GM23338 (cell line): ENCODE measurements at regions not wholly inside any gene's neighbourhood (a gene's known extent, or its start where the extent isn't known, plus 50 kb on each side); places are given as distances from the start of the nearest gene placed in this dataset.

Source experiments
- ATAC-seq: fragments of 200-7000 bp; cut with Tn5 transposase; 3 replicates; pipeline ENCODE4 v1.9.1; 2020
- DNase-seq: peaks from one replicate; pipeline ENCODE4 v3.0.0-alpha.2; 2015; ENCODE audit warnings: low spot score
- H2AFZ ChIP-seq: fragments of 200-600 bp; sonication (generic); 2 replicates; pipeline ENCODE4 v1.8.0; 2016; ENCODE audit warnings: antibody characterized with exemption, mild to moderate bottlenecking, moderate library complexity
- H3F3A ChIP-seq: fragments of 200-600 bp; sonication (generic); replicated peaks from 2 replicates; pipeline ENCODE4 v1.8.0; 2017; ENCODE audit warnings: antibody characterized with exemption, mixed run types, low read depth
- H3K27ac ChIP-seq: fragments of 200-600 bp; sonication (generic); 2 replicates; pipeline ENCODE4 v1.6.1; 2016; ENCODE audit warnings: low read depth
- H3K27me3 ChIP-seq: fragments of 200-600 bp; sonication (generic); 2 replicates; pipeline ENCODE4 v1.8.0; 2016; ENCODE audit warnings: mild to moderate bottlenecking, mixed run types, moderate library complexity; ENCODE audit not compliant: insufficient read depth
- H3K36me3 ChIP-seq: fragments of 200-600 bp; sonication (generic); 2 replicates; pipeline ENCODE4 v1.8.0; 2016; ENCODE audit warnings: mild to moderate bottlenecking; ENCODE audit not compliant: insufficient read depth
- H3K4me1 ChIP-seq: fragments of 200-600 bp; sonication (generic); 2 replicates; pipeline ENCODE4 v1.8.0; 2016; ENCODE audit warnings: mild to moderate bottlenecking, moderate library complexity; ENCODE audit not compliant: insufficient read depth
- H3K4me2 ChIP-seq: fragments of 200-600 bp; sonication (generic); 2 replicates; pipeline ENCODE4 v1.7.1; 2017; ENCODE audit warnings: mixed run types
- H3K4me3 ChIP-seq: fragments of 200-600 bp; sonication (generic); 2 replicates; pipeline ENCODE4 v1.6.1; 2016; ENCODE audit warnings: mixed run types
- H3K79me2 ChIP-seq: fragments of 200-600 bp; sonication (generic); replicated peaks from 2 replicates; pipeline ENCODE4 v1.8.0; 2017; ENCODE audit warnings: mild to moderate bottlenecking; ENCODE audit not compliant: insufficient read depth
- H3K9me2 ChIP-seq: fragments of 200-600 bp; sonication (generic); 2 replicates; pipeline ENCODE4 v1.8.0; 2017; ENCODE audit not compliant: insufficient read depth
- H4K20me1 ChIP-seq: fragments of 200-600 bp; sonication (generic); replicated peaks from 2 replicates; pipeline ENCODE4 v1.8.0; 2017; ENCODE audit warnings: mild to moderate bottlenecking; ENCODE audit not compliant: insufficient read depth
- H3K27ac Mint-ChIP-seq: 2 replicates; pipeline ENCODE4 v1.8.0; 2020; ENCODE audit warnings: inconsistent platforms, mild to moderate bottlenecking, moderate library complexity, mixed read lengths
- H3K27me3 Mint-ChIP-seq: 3 replicates; pipeline ENCODE4 v1.8.0; 2022; ENCODE audit warnings: low read depth, mild to moderate bottlenecking, moderate library complexity, mixed read lengths, inconsistent platforms; ENCODE audit not compliant: insufficient read depth, poor library complexity
- H3K36me3 Mint-ChIP-seq: 3 replicates; pipeline ENCODE4 v1.8.0; 2021; ENCODE audit warnings: low read depth, mild to moderate bottlenecking, inconsistent platforms, moderate library complexity, mixed read lengths
- H3K4me1 Mint-ChIP-seq: 3 replicates; pipeline ENCODE4 v1.8.0; 2020; ENCODE audit warnings: mild to moderate bottlenecking, inconsistent platforms, mixed read lengths
- H3K4me3 Mint-ChIP-seq: 3 replicates; pipeline ENCODE4 v1.8.0; 2021; ENCODE audit warnings: moderate library complexity, mild to moderate bottlenecking, inconsistent platforms, mixed read lengths
- H3K9me3 Mint-ChIP-seq: 3 replicates; pipeline ENCODE4 v1.8.0; 2020; ENCODE audit warnings: moderate library complexity, mild to moderate bottlenecking, inconsistent platforms, mixed read lengths
- CREB1 ChIP-seq: fragments of 250-450 bp; sonication (Bioruptor Pico); IDR thresholded peaks from 2 replicates; pipeline ENCODE4 v1.5.0; 2020; ENCODE audit warnings: low read depth, mild to moderate bottlenecking, moderate library complexity
- EZH2 ChIP-seq: fragments of 200-600 bp; sonication (generic); IDR thresholded peaks from one replicate; pipeline ENCODE4 v1.8.0; 2017; ENCODE audit warnings: antibody characterized with exemption, mild to moderate bottlenecking, low read depth; ENCODE audit not compliant: unreplicated experiment
- EZH2phosphoT487 ChIP-seq: fragments of 200-600 bp; sonication (generic); IDR thresholded peaks from one replicate; pipeline ENCODE4 v1.8.1; 2018; ENCODE audit warnings: antibody characterized with exemption; ENCODE audit not compliant: unreplicated experiment
- JUNB ChIP-seq: IDR thresholded peaks from one replicate; pipeline ENCODE4 v1.6.1; 2016; ENCODE audit warnings: antibody characterized with exemption; ENCODE audit not compliant: unreplicated experiment
- NANOG ChIP-seq: IDR thresholded peaks from 2 replicates; pipeline ENCODE4 v1.6.1; 2016; ENCODE audit warnings: antibody characterized with exemption, borderline replicate concordance
- POLR2AphosphoS5 ChIP-seq: IDR thresholded peaks from 2 replicates; pipeline ENCODE4 v1.6.1; 2016; ENCODE audit warnings: antibody characterized with exemption, low read depth
- STAT1 ChIP-seq: IDR thresholded peaks from one replicate; pipeline ENCODE4 v1.6.1; 2016; ENCODE audit warnings: antibody characterized with exemption; ENCODE audit not compliant: unreplicated experiment
- ZNF114 ChIP-seq: fragments of 250-450 bp; sonication (Bioruptor Pico); IDR thresholded peaks from 2 replicates; pipeline ENCODE4 v1.5.0; 2020; ENCODE audit warnings: mild to moderate bottlenecking, moderate library complexity
- ZNF331 ChIP-seq: fragments of 250-450 bp; sonication (Bioruptor Pico); IDR thresholded peaks from 2 replicates; pipeline ENCODE4 v1.5.0; 2020; ENCODE audit warnings: low read depth, mild to moderate bottlenecking, moderate library complexity
- TF ChIP-seq, protein P1 (sequence below), 2 experiments: fragments of 200-600 bp in 1 of 2; sonication (generic) in 1 of 2; conservative IDR thresholded peaks; 2 replicates each; pipeline versions ENCODE4 v1.5.1 to v1.6.1; 2016 to 2017; ENCODE audit warnings: antibody characterized with exemption in 2 of 2, low read depth in 2 of 2, mild to moderate bottlenecking in 2 of 2, moderate library complexity in 1 of 2
- TF ChIP-seq, protein P2 (sequence below): IDR thresholded peaks from 2 replicates; pipeline ENCODE4 v1.6.1; 2016; ENCODE audit warnings: antibody characterized with exemption
- TF ChIP-seq, protein P3 (sequence below): fragments of 250-450 bp; sonication (Bioruptor Pico); IDR thresholded peaks from 2 replicates; pipeline ENCODE4 v1.5.0; 2020; ENCODE audit warnings: mild to moderate bottlenecking, moderate library complexity
- TF ChIP-seq, protein P4 (sequence below): IDR thresholded peaks from one replicate; pipeline ENCODE4 v1.6.1; 2018; ENCODE audit warnings: antibody characterized with exemption; ENCODE audit not compliant: unreplicated experiment

DNA sequence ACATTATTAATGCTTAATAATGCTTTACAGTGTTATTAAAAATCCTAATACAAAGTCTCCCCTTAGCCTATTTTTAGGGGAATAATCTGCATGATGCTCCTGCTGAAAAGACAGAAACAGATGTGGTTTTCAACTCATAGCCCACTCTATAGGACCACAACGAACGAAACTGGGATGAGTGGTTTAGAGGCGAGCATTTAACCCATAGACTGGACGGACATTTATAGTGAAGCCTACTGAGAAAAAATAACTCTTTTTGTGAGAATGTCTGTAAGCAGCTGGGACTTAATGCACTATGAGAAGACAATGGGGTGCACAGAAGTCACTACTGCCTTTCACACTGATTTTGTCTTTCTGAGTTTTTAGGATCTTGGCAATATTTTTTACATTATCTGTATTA, 1599.6 kb upstream of the B3GALT2 start (continued):
- TF ChIP-seq CREB1 (CRISPR knock-in tag): no peak
- TF ChIP-seq EZH2phosphoT487: no peak
- TF ChIP-seq, protein P1, sequence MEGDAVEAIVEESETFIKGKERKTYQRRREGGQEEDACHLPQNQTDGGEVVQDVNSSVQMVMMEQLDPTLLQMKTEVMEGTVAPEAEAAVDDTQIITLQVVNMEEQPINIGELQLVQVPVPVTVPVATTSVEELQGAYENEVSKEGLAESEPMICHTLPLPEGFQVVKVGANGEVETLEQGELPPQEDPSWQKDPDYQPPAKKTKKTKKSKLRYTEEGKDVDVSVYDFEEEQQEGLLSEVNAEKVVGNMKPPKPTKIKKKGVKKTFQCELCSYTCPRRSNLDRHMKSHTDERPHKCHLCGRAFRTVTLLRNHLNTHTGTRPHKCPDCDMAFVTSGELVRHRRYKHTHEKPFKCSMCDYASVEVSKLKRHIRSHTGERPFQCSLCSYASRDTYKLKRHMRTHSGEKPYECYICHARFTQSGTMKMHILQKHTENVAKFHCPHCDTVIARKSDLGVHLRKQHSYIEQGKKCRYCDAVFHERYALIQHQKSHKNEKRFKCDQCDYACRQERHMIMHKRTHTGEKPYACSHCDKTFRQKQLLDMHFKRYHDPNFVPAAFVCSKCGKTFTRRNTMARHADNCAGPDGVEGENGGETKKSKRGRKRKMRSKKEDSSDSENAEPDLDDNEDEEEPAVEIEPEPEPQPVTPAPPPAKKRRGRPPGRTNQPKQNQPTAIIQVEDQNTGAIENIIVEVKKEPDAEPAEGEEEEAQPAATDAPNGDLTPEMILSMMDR (conservative IDR thresholded peaks at IDR 0.05; ENCODE audit: low read depth in 2 of 2): no peak
- no peak for TF ChIP-seq JUNB
- TF ChIP-seq ZNF114 (CRISPR knock-in tag): no peak

DNA sequence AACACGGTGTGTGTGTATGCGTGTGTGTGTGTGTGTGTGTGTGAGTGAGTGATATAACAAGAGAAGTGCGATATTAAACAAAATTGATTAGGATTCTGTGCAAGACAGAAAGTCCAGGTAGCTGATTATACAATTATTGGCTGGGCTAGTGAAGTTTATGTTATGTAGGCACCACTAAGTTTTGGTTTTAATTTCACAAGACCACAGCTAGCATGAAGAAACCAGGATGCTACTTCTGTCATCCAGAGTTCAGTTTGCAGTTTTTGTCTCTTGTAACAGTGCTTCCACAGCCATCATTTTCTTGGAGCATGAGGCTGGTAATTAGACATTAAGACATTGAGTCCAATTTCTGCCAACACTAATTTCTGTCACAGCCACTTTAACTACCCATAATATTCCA, 1590.2 kb upstream of the B3GALT2 start:
- H3K27ac Mint-ChIP-seq: no peak overlapping the region
- H3K36me3 Mint-ChIP-seq: no peaks in the 10 kb centered on the region
- Histone ChIP-seq H3F3A (no peaks in the 10 kb centered on the region), H3K9me2 (0 out of 2 replicates have a peak, but pooled peaks cover 2% of the 10 kb centered on the region), H3K4me1 (no peaks in the 10 kb centered on the region), H3K4me2 (no peak overlapping the region), H2AFZ (no peak overlapping the region), H3K36me3 (no peaks in the 10 kb centered on the region), H3K27me3 (no peaks in the 10 kb centered on the region), H4K20me1 (no peaks in the 10 kb centered on the region), H3K27ac (no peak overlapping the region), H3K4me3 (no peak overlapping the region), H3K79me2 (no peaks in the 10 kb centered on the region)
- H3K27me3 Mint-ChIP-seq: no peaks in the 10 kb centered on the region
- no peaks in the 10 kb centered on the region for H3K4me1 Mint-ChIP-seq
- no peaks in the 10 kb centered on the region for H3K9me3 Mint-ChIP-seq
- no peak for ATAC-seq
- no peak for DNase-seq
- no peak overlapping the region for H3K4me3 Mint-ChIP-seq
- no peak for TF ChIP-seq ZNF331 (CRISPR knock-in tag)
- TF ChIP-seq POLR2AphosphoS5: no peak
- TF ChIP-seq NANOG: no peak
- no peak for TF ChIP-seq EZH2phosphoT487
- TF ChIP-seq, protein P2, sequence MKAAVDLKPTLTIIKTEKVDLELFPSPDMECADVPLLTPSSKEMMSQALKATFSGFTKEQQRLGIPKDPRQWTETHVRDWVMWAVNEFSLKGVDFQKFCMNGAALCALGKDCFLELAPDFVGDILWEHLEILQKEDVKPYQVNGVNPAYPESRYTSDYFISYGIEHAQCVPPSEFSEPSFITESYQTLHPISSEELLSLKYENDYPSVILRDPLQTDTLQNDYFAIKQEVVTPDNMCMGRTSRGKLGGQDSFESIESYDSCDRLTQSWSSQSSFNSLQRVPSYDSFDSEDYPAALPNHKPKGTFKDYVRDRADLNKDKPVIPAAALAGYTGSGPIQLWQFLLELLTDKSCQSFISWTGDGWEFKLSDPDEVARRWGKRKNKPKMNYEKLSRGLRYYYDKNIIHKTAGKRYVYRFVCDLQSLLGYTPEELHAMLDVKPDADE: no peak
- no peak for TF ChIP-seq STAT1
- no peak for TF ChIP-seq EZH2
- TF ChIP-seq, protein P3, sequence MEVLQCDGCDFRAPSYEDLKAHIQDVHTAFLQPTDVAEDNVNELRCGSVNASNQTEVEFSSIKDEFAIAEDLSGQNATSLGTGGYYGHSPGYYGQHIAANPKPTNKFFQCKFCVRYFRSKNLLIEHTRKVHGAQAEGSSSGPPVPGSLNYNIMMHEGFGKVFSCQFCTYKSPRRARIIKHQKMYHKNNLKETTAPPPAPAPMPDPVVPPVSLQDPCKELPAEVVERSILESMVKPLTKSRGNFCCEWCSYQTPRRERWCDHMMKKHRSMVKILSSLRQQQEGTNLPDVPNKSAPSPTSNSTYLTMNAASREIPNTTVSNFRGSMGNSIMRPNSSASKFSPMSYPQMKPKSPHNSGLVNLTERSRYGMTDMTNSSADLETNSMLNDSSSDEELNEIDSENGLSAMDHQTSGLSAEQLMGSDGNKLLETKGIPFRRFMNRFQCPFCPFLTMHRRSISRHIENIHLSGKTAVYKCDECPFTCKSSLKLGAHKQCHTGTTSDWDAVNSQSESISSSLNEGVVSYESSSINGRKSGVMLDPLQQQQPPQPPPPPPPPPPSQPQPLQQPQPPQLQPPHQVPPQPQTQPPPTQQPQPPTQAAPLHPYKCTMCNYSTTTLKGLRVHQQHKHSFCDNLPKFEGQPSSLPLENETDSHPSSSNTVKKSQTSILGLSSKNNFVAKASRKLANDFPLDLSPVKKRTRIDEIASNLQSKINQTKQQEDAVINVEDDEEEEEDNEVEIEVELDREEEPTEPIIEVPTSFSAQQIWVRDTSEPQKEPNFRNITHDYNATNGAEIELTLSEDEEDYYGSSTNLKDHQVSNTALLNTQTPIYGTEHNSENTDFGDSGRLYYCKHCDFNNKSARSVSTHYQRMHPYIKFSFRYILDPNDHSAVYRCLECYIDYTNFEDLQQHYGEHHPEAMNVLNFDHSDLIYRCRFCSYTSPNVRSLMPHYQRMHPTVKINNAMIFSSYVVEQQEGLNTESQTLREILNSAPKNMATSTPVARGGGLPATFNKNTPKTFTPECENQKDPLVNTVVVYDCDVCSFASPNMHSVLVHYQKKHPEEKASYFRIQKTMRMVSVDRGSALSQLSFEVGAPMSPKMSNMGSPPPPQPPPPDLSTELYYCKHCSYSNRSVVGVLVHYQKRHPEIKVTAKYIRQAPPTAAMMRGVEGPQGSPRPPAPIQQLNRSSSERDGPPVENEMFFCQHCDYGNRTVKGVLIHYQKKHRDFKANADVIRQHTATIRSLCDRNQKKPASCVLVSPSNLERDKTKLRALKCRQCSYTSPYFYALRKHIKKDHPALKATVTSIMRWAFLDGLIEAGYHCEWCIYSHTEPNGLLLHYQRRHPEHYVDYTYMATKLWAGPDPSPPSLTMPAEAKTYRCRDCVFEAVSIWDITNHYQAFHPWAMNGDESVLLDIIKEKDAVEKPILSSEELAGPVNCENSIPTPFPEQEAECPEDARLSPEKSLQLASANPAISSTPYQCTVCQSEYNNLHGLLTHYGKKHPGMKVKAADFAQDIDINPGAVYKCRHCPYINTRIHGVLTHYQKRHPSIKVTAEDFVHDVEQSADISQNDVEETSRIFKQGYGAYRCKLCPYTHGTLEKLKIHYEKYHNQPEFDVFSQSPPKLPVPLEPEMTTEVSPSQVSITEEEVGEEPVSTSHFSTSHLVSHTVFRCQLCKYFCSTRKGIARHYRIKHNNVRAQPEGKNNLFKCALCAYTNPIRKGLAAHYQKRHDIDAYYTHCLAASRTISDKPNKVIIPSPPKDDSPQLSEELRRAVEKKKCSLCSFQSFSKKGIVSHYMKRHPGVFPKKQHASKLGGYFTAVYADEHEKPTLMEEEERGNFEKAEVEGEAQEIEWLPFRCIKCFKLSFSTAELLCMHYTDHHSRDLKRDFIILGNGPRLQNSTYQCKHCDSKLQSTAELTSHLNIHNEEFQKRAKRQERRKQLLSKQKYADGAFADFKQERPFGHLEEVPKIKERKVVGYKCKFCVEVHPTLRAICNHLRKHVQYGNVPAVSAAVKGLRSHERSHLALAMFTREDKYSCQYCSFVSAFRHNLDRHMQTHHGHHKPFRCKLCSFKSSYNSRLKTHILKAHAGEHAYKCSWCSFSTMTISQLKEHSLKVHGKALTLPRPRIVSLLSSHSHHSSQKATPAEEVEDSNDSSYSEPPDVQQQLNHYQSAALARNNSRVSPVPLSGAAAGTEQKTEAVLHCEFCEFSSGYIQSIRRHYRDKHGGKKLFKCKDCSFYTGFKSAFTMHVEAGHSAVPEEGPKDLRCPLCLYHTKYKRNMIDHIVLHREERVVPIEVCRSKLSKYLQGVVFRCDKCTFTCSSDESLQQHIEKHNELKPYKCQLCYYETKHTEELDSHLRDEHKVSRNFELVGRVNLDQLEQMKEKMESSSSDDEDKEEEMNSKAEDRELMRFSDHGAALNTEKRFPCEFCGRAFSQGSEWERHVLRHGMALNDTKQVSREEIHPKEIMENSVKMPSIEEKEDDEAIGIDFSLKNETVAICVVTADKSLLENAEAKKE (CRISPR knock-in tag): no peak
- no peak for TF ChIP-seq JUNB
- TF ChIP-seq, protein P4, sequence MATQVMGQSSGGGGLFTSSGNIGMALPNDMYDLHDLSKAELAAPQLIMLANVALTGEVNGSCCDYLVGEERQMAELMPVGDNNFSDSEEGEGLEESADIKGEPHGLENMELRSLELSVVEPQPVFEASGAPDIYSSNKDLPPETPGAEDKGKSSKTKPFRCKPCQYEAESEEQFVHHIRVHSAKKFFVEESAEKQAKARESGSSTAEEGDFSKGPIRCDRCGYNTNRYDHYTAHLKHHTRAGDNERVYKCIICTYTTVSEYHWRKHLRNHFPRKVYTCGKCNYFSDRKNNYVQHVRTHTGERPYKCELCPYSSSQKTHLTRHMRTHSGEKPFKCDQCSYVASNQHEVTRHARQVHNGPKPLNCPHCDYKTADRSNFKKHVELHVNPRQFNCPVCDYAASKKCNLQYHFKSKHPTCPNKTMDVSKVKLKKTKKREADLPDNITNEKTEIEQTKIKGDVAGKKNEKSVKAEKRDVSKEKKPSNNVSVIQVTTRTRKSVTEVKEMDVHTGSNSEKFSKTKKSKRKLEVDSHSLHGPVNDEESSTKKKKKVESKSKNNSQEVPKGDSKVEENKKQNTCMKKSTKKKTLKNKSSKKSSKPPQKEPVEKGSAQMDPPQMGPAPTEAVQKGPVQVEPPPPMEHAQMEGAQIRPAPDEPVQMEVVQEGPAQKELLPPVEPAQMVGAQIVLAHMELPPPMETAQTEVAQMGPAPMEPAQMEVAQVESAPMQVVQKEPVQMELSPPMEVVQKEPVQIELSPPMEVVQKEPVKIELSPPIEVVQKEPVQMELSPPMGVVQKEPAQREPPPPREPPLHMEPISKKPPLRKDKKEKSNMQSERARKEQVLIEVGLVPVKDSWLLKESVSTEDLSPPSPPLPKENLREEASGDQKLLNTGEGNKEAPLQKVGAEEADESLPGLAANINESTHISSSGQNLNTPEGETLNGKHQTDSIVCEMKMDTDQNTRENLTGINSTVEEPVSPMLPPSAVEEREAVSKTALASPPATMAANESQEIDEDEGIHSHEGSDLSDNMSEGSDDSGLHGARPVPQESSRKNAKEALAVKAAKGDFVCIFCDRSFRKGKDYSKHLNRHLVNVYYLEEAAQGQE: no peak
- TF ChIP-seq ZNF114 (CRISPR knock-in tag): no peak
